ENCODE measurements at regions not wholly inside any gene's neighbourhood (a gene's known extent, or its start where the extent isn't known, plus 50 kb on each side); places are given as distances from the start of the nearest gene placed in this dataset.
"Not testable (repeated sequence)": the region's sequence is repeated elsewhere in the genome, so short reads cannot be mapped to it uniquely, and the experiment has no call there.

DNA sequence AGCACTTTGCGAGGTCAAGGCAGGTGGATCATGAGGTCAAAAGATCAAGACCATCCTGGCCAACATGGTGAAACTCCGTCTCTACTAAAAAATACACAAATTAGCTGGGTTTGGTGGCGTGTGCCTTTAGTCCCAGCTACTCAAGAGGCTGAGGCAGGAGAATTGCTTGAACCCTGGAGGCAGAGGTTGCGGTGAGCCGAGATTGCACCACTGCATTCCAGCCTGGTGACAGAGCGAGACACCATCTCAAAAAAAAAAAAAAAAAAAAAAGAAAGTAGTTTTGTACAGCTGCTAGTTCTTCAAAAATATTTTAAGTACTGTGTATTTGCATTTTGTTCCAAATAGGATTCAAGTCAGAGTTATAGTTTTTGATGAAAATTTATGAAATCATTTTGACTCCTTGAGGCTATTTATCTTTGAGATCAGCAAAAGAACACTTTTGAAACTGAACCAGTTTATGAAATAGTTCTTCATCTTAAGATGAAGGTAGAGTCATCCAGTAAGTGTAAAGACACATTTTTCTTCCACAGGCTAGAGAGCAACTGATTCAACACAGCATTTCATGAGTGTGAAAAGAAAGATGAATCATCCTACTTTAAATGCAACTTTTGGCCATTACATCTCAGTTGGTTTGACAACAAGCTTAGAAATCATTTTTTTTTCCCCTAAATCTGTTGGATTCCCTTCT lies 416.5 kb upstream of the KCNMB2 start:
- H3K27ac ChIP-seq (ENCODE audit: low read length); H3K27me3 ChIP-seq (ENCODE audit: control insufficient read depth in 1 of 2, insufficient read depth in 2 of 2, low read length in 2 of 2); H3K9ac ChIP-seq (ENCODE audit: low read length in 2 of 2); H3K4me1 ChIP-seq (ENCODE audit: control insufficient read depth, insufficient read depth, low read length); H3K4me3 ChIP-seq (ENCODE audit: low read length in 2 of 2); H3K9me3 ChIP-seq (ENCODE audit: control insufficient read depth in 2 of 2, low read length in 2 of 2); H3K36me3 ChIP-seq (ENCODE audit: control insufficient read depth in 2 of 2, insufficient read depth in 2 of 2, low read length in 2 of 2): not testable (repeated sequence)

DNA sequence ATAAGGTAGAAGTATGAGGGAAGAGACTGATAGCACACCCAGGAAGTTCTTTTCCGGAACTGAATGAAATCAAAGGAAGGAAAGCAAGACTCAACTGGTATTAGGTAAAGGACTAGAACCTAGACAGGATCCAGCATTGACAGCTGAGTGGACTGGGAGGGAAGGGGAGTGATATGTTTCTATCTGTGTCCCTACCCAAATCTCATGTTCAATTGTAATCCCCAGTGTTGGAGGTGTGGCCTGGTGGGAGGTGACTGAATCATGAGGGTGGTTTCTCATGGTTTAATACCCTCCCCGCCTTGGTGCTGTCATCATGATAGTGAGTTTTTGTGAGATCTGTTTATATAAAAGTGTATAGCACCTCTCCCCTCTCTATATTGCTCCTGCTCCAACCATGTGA lies 415.9 kb upstream of the KCNMB2 start:
- H3K4me3 ChIP-seq (ENCODE audit: low read length in 2 of 2), result no peak overlapping the region
- no peaks in the 10 kb centered on the region for H3K36me3 ChIP-seq (ENCODE audit: control insufficient read depth in 2 of 2, insufficient read depth in 2 of 2, low read length in 2 of 2)

DNA sequence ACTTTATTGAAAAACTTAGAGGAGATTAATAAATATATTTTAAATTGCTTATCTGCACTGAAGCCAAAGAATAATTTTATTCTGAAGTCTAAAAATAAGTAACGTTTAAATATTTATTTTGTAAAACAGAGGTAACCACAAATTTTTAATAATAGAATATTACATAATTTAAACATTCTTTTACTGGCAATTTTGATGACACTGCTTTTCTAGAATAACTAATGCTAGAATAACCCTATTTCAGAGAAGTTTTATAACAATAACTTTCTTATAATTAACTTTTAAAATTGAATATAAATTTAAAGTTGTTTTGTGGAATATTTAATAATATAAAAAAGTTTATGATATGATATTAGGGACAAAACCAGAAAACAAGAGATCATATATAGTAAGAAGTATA lies 409.6 kb upstream of the KCNMB2 start:
- no peaks in the 10 kb centered on the region for H3K9me3 ChIP-seq (ENCODE audit: control insufficient read depth in 2 of 2, low read length in 2 of 2)
- no peak overlapping the region for H3K4me3 ChIP-seq (ENCODE audit: low read length in 2 of 2)
- H3K36me3 ChIP-seq (ENCODE audit: control insufficient read depth in 2 of 2, insufficient read depth in 2 of 2, low read length in 2 of 2), result no peaks in the 10 kb centered on the region
- H3K4me1 ChIP-seq (ENCODE audit: control insufficient read depth, insufficient read depth, low read length), result no peaks in the 10 kb centered on the region
- no peaks in the 10 kb centered on the region for H3K27me3 ChIP-seq (ENCODE audit: control insufficient read depth in 1 of 2, insufficient read depth in 2 of 2, low read length in 2 of 2)
- no peak overlapping the region for H3K27ac ChIP-seq (ENCODE audit: low read length)
- no peak overlapping the region for H3K9ac ChIP-seq (ENCODE audit: low read length in 2 of 2)

More for the DNA sequence above, 415.9 kb upstream of the KCNMB2 start:
- Histone ChIP-seq H3K9ac (ENCODE audit: low read length in 2 of 2) (no peak overlapping the region), H3K9me3 (ENCODE audit: control insufficient read depth in 2 of 2, low read length in 2 of 2) (no peaks in the 10 kb centered on the region), H3K27me3 (ENCODE audit: control insufficient read depth in 1 of 2, insufficient read depth in 2 of 2, low read length in 2 of 2) (no peaks in the 10 kb centered on the region), H3K27ac (ENCODE audit: low read length) (no peak overlapping the region), H3K4me1 (ENCODE audit: control insufficient read depth, insufficient read depth, low read length) (no peaks in the 10 kb centered on the region)

DNA sequence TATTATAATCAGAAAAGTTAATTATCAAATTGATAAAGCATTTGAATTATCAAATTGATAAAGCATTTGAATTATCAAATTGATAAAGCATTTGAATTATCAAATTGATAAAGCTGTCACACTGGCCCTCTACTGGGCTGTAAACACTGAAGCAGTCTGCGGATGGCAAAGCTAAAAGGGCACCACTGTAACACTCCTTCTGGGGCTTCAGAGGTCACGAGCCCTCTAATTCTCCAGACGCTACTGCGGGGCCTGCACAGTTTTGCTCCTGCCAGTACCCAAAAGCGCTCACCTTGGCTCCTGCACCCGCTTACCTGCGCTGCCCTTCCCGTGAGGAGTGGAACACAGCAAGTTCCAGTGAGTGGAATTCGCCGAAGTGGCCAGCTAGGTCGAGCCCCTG lies 409.0 kb upstream of the KCNMB2 start:
- Histone ChIP-seq H3K4me3 (ENCODE audit: low read length in 2 of 2) (no peak overlapping the region), H3K36me3 (ENCODE audit: control insufficient read depth in 2 of 2, insufficient read depth in 2 of 2, low read length in 2 of 2) (no peaks in the 10 kb centered on the region), H3K9ac (ENCODE audit: low read length in 2 of 2) (no peak overlapping the region), H3K27me3 (ENCODE audit: control insufficient read depth in 1 of 2, insufficient read depth in 2 of 2, low read length in 2 of 2) (no peaks in the 10 kb centered on the region), H3K9me3 (ENCODE audit: control insufficient read depth in 2 of 2, low read length in 2 of 2) (no peaks in the 10 kb centered on the region), H3K4me1 (ENCODE audit: control insufficient read depth, insufficient read depth, low read length) (no peaks in the 10 kb centered on the region), H3K27ac (ENCODE audit: low read length) (no peak overlapping the region)

DNA sequence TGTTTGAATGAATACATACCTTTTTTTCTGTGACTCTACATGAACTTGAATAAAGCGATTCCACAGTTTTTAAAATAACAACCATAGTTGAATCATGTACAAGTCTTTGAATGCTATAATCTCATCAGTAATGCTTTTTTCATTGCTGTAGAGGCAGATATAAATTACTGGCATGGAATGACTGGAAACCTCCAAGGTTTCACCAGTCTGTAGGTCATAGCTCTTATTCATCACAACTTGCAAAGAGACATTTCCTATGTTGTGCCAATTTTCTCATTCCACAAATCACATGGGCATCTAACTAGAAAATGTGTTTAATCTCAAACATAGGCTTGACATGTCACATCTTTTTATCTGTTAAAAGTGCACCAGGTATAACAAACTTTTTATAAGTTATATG lies 407.1 kb upstream of the KCNMB2 start:
- Histone ChIP-seq H3K9ac (ENCODE audit: low read length in 2 of 2) (no peak overlapping the region), H3K36me3 (ENCODE audit: control insufficient read depth in 2 of 2, insufficient read depth in 2 of 2, low read length in 2 of 2) (no peaks in the 10 kb centered on the region), H3K9me3 (ENCODE audit: control insufficient read depth in 2 of 2, low read length in 2 of 2) (no peaks in the 10 kb centered on the region), H3K4me3 (ENCODE audit: low read length in 2 of 2) (no peak overlapping the region), H3K27ac (ENCODE audit: low read length) (no peak overlapping the region), H3K4me1 (ENCODE audit: control insufficient read depth, insufficient read depth, low read length) (no peaks in the 10 kb centered on the region), H3K27me3 (ENCODE audit: control insufficient read depth in 1 of 2, insufficient read depth in 2 of 2, low read length in 2 of 2) (no peaks in the 10 kb centered on the region)

DNA sequence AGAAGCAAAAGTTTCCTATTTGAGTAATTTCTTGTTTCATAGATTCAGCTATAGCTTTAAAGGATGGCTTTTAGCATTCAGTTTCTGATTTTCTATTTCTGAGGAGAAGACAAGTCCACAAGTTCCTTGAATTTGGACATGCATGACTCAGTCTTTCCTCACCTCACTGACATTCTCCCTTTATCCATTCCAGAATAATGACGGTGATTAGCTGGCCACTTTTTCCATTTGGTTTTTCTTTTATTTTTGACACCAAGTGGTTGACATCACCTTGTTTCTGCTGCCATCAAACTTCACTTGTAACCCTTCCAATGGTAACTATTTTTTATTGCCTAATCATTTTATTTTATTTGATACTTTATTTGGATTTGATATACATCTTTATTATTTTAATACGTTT lies 404.4 kb upstream of the KCNMB2 start:
- Histone ChIP-seq H3K36me3 (ENCODE audit: control insufficient read depth in 2 of 2, insufficient read depth in 2 of 2, low read length in 2 of 2) (no peaks in the 10 kb centered on the region), H3K9me3 (ENCODE audit: control insufficient read depth in 2 of 2, low read length in 2 of 2) (peaks cover 0 to 5% of the 10 kb centered on the region in 2 donors), H3K9ac (ENCODE audit: low read length in 2 of 2) (no peak overlapping the region), H3K27ac (ENCODE audit: low read length) (no peak overlapping the region), H3K27me3 (ENCODE audit: control insufficient read depth in 1 of 2, insufficient read depth in 2 of 2, low read length in 2 of 2) (no peaks in the 10 kb centered on the region), H3K4me1 (ENCODE audit: control insufficient read depth, insufficient read depth, low read length) (no peaks in the 10 kb centered on the region), H3K4me3 (ENCODE audit: low read length in 2 of 2) (no peak overlapping the region)

DNA sequence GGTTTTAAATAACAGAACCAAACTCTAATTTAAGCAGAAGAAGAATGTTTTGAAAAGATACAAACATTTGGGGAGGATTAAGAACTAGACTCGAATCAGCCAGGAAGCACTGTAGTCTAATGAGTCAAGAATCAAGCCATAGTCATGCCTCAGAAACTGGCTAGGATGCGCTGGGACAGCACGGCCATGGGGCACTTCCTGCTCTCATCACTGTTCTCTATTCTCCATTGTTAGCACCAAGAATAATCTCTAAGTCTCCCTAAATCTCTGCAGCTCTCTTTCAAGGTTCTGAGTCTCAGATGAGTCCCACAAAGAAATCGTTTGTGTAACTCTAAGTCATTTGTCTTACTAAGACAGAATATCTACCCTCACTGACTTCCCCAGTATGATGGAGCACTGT lies 399.0 kb upstream of the KCNMB2 start:
- Histone ChIP-seq H3K9ac (ENCODE audit: low read length in 2 of 2) (no peak overlapping the region), H3K27ac (ENCODE audit: low read length) (no peak overlapping the region), H3K27me3 (ENCODE audit: control insufficient read depth in 1 of 2, insufficient read depth in 2 of 2, low read length in 2 of 2) (no peaks in the 10 kb centered on the region), H3K9me3 (ENCODE audit: control insufficient read depth in 2 of 2, low read length in 2 of 2) (peaks cover 0 to 5% of the 10 kb centered on the region in 2 donors), H3K36me3 (ENCODE audit: control insufficient read depth in 2 of 2, insufficient read depth in 2 of 2, low read length in 2 of 2) (no peaks in the 10 kb centered on the region), H3K4me3 (ENCODE audit: low read length in 2 of 2) (no peak overlapping the region), H3K4me1 (ENCODE audit: control insufficient read depth, insufficient read depth, low read length) (no peaks in the 10 kb centered on the region)

DNA sequence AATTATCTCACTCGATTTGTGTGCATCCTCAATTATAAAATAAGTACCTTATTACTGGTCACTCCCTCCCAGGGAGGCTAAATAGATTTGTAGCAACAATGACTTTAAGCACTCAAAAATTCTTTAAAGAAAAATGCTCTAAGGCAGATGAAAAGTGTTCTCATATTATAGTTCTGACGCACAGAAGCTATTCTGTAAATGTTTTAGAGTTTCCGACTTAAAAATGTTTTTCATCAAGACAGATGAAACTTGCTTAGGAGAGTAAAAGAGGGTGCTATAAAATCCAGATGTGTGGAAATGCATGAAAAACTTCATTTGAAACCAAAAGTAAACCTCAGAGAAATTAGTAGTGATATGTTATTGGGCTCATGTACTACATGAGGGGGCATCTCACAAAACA lies 398.4 kb upstream of the KCNMB2 start:
- no peaks in the 10 kb centered on the region for H3K36me3 ChIP-seq (ENCODE audit: control insufficient read depth in 2 of 2, insufficient read depth in 2 of 2, low read length in 2 of 2)
- H3K27ac ChIP-seq (ENCODE audit: low read length), result no peak overlapping the region
- peaks cover 0 to 5% of the 10 kb centered on the region in 2 donors for H3K9me3 ChIP-seq (ENCODE audit: control insufficient read depth in 2 of 2, low read length in 2 of 2)
- H3K9ac ChIP-seq (ENCODE audit: low read length in 2 of 2), result no peak overlapping the region
- H3K27me3 ChIP-seq (ENCODE audit: control insufficient read depth in 1 of 2, insufficient read depth in 2 of 2, low read length in 2 of 2), result no peaks in the 10 kb centered on the region
- no peak overlapping the region for H3K4me3 ChIP-seq (ENCODE audit: low read length in 2 of 2)
- H3K4me1 ChIP-seq (ENCODE audit: control insufficient read depth, insufficient read depth, low read length), result no peaks in the 10 kb centered on the region

DNA sequence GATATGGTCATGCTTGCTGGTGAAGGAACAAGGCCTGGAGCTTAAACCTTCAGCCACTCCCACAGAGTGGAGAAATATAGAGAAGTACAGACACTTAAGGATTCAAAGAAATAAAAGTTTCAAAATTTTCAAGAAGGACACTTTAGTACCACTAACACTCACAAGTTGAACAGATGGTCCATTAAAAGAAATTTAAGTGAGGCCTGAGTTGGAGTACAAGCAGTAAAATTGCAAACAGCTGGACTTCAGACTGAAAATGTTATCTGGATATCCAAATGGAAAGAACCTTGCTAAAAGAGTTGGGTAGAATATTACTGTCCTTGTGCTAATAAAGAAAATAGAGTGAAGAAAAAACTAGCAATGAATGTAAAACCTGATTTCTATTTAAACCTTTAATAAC lies 397.1 kb upstream of the KCNMB2 start:
- Histone ChIP-seq H3K9ac (ENCODE audit: low read length in 2 of 2) (no peak overlapping the region), H3K4me1 (ENCODE audit: control insufficient read depth, insufficient read depth, low read length) (no peaks in the 10 kb centered on the region), H3K27me3 (ENCODE audit: control insufficient read depth in 1 of 2, insufficient read depth in 2 of 2, low read length in 2 of 2) (no peaks in the 10 kb centered on the region), H3K36me3 (ENCODE audit: control insufficient read depth in 2 of 2, insufficient read depth in 2 of 2, low read length in 2 of 2) (no peaks in the 10 kb centered on the region), H3K27ac (ENCODE audit: low read length) (no peak overlapping the region), H3K4me3 (ENCODE audit: low read length in 2 of 2) (no peak overlapping the region), H3K9me3 (ENCODE audit: control insufficient read depth in 2 of 2, low read length in 2 of 2) (peaks cover 0 to 5% of the 10 kb centered on the region in 2 donors)

DNA sequence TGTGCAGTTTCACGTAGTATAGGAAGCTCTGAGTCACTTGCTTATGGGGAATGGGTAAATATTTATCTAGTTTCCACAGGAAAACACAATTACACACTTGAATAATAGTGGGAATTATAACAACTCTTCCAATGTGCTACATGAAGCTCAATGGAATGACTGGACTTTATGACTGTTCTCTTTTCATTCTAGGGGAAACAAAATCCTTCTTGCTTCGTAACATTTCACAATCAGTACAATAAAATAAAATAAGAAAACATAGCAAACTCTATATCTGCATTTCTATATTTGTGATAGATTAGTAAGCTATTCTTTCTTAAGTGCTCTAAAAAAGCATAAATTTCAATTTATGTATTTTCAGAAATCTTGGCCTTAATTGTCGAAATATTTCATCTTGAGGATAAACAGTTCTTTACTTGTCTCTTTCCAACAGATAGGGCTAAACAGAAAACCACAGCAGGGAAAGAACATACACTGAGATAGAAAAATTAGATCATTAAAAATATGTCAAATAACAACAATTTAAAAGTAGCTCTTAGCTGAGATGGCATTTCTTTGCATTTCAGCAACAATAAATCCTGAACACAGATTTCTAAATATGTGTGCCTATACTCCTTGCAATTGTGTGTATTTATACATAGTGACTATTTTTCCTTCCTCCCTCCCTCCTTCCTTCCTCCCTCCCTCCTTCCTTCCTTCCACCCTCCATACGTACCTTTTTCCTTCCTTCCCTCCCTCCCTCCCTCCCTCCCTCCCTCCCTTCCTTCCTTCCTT lies 395.5 kb upstream of the KCNMB2 start:
- Histone ChIP-seq H3K9ac (ENCODE audit: low read length in 2 of 2) (no peak overlapping the region), H3K4me1 (ENCODE audit: control insufficient read depth, insufficient read depth, low read length) (no peaks in the 10 kb centered on the region), H3K27ac (ENCODE audit: low read length) (no peak overlapping the region), H3K4me3 (ENCODE audit: low read length in 2 of 2) (no peak overlapping the region), H3K9me3 (ENCODE audit: control insufficient read depth in 2 of 2, low read length in 2 of 2) (no peaks in the 10 kb centered on the region), H3K36me3 (ENCODE audit: control insufficient read depth in 2 of 2, insufficient read depth in 2 of 2, low read length in 2 of 2) (no peaks in the 10 kb centered on the region), H3K27me3 (ENCODE audit: control insufficient read depth in 1 of 2, insufficient read depth in 2 of 2, low read length in 2 of 2) (no peaks in the 10 kb centered on the region)

DNA sequence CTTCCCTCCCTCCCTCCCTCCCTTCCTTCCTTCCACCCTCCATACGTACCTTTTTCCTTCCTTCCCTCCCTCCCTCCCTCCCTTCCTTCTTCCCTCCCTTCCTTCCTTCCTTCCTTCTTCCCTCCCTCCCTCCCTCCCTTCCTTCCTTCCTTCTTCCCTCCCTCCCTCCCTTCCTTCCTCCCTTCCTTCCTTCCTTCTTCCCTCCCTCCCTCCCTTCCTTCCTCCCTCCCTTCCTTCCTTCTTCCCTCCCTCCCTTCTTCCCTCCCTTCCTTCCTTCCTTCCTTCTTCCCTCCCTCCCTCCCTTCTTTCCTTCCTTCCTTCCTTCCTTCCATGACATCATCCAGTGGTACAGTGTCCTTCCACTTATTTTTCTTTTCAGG lies 394.9 kb upstream of the KCNMB2 start:
- H3K27me3 ChIP-seq (ENCODE audit: control insufficient read depth in 1 of 2, insufficient read depth in 2 of 2, low read length in 2 of 2); H3K36me3 ChIP-seq (ENCODE audit: control insufficient read depth in 2 of 2, insufficient read depth in 2 of 2, low read length in 2 of 2); H3K4me1 ChIP-seq (ENCODE audit: control insufficient read depth, insufficient read depth, low read length); H3K27ac ChIP-seq (ENCODE audit: low read length); H3K9me3 ChIP-seq (ENCODE audit: control insufficient read depth in 2 of 2, low read length in 2 of 2); H3K4me3 ChIP-seq (ENCODE audit: low read length in 2 of 2); H3K9ac ChIP-seq (ENCODE audit: low read length in 2 of 2): not testable (repeated sequence)

Data from stomach smooth muscle (tissue), 2 donors.